DMS 273 (cell line): ENCODE measurements at regions not wholly inside any gene's neighbourhood (a gene's known extent, or its start where the extent isn't known, plus 50 kb on each side); places are given as distances from the start of the nearest gene placed in this dataset.

Experiments
- DNase-seq: peaks from one replicate; lab custom pipeline; 2025; ENCODE audit not compliant: unreplicated experiment; lab: John Stamatoyannopoulos, UW

DNA sequence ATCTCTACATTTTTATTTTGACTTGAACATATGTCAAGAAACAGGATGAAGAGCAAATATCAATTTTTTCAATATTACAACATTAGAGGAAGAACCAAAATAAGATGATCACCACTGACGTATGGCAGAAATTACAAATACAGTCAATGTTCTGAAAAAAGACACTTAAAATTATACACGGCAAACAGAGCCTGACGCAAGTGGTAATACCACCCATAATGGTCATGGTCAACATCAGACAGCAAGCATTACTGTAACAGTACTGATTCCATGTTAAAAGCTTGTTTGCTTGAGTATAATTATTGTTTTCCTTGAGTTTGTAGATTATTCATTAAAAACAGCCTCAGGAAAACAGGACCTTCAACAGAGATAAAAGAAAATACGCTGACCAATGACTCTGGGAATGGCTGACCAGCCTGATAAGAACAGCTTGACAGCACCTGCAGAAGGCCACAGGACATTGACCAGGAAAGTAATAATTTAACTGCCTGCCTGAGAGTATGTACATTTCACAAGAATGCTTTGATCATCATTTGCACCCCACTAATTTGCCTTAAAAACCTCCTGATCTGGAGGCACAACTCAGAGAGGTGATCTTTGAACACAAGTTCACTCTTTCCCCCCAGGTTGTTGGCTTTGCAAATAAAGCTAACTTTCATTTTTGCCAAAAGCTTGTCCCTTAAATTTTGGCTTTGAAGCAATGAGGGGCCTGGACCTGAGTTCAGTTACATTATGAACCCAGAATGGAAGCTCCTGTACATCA lies 187.3 kb downstream of the IPO8 start:
- DNase-seq: no peak

DNA sequence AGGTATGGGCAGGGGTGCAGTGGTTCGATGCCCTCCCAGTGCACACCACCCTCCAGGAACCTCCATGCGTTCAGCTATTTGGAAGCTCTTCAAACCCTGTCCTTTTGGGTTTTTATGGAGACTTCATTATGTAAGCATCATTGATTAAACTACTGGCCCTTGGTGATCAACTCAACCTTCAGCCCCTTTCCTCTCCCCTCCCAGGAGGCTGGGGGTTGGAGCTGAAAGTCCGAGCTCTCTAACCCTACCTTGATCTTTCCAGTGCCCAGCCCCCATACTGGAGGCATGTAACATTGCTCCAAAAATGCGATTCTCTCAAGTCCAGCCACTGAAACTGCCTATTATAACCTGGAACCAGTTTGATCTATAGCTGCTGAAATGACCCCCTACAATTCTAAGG lies 188.1 kb downstream of the IPO8 start:
- no peak for DNase-seq

DNA sequence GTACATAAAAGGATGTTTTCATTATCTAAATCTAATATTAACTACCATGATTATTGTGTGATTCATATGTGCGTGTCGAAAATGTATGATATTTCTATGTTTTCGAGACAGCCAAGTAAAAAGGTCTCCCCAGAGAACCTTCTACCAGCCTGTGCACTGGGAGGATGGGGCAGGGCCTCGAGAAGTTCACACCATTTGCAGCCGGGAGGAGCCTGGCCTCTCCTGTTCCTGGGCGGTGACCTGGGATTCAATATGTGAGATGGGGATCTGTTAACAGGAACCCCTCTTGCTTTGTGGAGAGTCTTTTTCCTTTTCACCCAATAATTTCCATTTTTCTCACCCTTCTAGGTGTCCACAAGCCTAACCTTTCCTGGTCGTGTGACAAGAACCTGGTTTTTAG lies 189.3 kb downstream of the IPO8 start:
- no peak for DNase-seq

DNA sequence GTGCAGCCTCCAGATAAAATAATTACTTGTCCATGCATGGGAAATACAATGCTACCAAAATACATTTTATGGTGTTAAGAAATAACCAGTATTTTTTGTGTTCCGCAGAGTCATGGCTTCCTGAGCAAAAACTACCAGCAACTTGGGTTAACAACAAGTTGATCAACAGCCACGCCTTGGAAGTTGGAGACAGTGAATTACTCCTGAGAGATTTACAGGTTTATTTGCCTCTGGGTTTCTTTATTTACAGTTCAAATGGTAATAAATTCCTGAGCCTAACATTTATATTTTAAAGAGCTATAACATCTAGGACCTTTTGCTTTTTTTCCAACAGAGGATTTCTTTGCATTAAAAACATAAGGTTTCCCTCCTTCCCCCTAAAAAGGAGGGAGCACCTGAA lies 194.0 kb downstream of the IPO8 start:
- DNase-seq: no peak

DNA sequence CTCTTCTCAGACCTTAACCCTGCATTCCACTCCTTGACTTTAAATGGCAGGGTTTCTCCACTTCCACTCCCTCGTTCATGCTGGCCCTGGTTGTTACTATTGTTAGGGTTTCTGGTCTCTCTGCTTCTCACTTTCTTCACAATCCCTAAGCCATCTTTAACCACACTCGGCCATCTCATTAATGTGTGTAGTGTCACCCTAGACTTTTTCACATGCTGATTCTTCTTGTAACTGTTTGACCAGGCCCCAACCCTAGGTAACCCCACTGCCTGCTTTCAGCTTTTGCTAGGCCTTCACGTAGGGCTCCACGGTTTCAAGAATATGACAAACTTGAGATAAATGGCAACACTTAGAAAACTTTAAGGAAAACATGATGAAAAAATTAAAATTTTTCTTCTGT lies 195.1 kb downstream of the IPO8 start:
- DNase-seq: no peak

DNA sequence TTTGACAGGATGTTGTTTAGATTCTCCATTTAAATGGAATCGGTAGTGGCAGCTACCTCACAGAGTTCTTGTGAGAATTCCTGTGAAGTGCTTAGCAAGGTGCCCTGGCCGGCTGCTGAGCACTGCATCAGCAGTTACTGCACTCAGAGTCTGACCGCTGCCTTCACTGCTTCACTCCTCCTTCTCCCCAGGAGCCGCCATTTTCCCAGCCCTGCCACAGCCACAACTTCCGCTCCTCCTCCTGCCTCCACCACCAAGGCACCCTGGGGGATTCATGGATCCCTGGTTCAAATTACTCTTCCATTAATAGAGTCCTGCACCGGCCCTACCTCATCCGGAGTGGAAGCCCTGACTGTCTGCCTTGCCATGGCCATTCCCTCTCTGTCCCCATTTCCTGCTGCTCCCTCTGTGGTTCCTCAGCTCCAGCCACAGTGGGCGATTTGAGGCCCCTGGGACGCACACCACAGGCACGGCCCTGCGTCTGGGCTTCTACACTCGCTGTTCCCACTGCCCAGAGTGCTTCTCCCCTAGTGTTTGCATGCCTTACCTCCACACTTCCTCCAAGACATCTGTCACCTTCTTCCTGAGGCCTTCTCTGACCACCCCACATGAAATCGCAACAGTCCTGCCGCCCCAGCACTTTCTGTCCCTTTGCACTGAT lies 210.3 kb downstream of the IPO8 start:
- no peak for DNase-seq

DNA sequence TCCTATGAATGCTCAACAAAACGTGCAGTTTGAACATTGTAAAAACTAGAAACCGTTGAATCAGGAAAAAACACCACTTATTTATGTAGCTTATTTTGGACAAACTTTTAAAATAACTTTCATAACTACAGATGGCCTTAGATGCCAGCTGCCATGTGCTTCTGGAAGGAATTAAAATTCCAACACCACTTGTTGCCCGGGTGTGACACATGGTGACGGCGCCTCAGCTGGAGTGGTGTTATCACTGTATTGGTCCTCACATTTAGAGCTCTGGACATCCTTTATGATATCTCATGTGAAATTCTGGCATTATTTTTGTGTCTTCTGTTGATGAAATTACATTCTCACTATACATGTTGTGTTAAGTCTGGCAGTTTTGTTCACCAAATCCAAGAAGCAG lies 211.0 kb downstream of the IPO8 start:
- peak; percentile 7 for DNase-seq

DNA sequence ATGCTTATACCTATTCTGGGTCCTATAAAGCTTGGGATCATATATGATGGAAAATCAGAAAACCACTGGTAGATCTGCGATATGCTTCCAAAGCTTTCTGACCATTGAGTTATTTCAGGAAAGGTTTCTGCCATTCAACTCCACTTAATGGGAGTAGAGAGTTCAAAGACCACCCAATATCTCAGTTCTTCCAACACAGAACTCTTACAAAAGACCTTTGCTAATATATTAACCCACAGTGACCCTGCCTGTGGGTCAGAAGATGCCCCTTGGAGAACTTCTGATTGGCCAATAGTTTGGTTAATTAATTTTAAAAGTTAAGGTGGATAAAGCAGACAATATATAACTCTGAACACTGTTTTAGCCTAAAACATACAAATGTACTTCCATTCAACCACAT lies 213.0 kb downstream of the IPO8 start:
- DNase-seq: no peak

DNA sequence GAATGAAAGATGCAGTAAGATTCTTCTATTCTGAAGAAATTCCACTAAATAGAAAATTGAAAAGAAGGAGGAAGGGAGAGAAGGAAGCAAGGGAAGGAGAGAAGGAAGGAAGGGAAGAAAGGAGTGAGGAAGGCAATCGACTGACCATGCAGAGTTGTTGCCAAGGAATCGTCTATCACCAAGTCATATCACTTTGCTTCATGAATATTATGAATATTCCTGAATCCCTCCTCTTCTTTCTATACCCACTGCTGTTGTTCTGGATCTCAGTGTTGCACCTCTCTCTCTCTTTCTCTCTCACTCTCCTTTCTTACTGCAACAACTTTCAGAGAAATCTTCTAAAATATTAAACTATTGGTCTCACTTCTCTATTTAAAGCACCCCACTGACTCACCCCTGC lies 222.4 kb downstream of the IPO8 start:
- no peak for DNase-seq

DNA sequence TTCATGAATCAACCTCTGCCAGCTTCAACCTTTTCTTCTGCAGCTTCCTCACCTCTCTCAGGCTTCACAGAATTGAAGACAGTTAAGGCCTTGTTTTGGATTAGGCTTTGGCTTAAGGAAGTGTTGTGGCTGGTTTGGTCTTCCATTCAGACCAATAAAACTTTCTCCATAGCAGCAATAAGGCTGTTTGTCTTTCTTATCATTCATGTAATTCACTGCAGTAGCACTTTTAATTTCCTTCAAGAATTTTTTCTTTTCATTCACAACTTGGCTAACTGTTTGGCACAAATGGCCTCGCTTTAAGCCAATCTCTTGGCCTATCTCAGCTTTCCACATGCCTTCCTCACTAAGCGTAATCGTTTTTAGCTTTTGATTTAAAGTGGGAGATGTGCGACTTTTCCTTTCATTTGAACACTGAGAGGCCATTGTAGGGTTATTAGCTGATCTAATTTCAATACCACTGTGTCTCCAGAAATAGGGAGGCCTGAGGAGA lies 229.5 kb downstream of the IPO8 start:
- no peak for DNase-seq

DNA sequence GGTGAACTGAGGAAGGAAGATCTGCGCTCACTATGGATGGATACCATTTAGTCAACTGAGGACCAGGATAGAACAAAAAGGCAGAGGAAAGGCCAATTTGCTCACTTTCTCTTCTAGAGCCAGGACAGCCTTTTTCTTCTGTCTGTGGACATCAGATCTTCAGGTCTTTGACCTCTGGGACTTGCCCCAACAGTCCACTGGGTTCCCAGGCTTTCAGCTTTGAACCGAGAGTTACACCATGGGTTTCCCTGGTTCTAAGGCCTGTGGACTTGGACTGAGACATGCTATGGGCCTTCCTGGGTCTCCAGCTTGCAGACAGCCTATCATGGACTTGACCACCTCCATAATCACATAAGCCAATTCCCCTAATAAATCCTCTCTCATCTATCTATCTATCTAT lies 232.0 kb downstream of the IPO8 start:
- no peak for DNase-seq

DNA sequence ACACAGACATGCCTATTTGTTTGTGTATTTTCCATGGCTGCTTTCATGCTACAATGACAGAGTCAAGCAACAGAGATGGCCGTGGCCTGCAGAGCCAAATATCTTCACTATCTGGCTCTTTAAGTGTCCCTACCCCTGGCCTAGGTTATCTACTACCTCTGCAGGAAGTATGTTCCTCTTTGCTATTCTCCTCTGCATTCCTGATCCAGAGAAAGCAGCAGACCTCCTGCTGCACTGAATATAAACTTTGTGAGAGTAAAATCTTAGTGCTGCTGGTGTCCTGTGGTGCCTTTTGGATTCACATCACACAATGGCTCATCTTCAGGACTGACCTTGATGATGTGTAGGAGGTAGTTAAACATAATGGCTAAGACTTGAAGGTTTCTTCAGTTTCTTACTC lies 233.4 kb downstream of the IPO8 start:
- no peak for DNase-seq

DNA sequence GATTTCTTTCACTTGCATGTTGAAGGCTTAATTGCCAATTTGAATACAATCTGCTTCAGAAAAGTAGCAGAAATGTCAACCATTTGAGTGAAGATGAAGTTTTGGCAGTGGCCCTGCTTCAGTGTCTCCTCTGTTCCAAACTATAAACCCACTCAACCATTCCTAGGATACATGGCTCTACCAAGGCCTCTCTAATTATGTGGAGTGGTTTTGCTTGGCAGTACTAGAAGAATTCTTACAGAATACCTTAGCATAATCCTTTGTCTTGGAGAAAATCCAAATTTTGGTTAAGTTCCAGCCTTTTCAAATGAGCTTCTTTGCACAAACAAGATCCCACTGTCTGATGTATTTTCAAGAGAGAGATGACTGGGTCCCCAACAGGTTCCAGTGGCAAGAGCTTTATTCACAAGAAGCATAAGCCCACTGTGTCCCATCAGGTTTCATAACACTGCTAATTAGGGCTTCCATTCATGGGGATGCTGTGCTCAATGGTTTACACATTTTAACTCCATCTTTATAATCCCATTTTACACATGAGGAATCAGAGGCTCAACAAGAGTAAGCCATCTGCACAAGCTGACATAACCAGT lies 234.5 kb downstream of the IPO8 start:
- no peak for DNase-seq

DNA sequence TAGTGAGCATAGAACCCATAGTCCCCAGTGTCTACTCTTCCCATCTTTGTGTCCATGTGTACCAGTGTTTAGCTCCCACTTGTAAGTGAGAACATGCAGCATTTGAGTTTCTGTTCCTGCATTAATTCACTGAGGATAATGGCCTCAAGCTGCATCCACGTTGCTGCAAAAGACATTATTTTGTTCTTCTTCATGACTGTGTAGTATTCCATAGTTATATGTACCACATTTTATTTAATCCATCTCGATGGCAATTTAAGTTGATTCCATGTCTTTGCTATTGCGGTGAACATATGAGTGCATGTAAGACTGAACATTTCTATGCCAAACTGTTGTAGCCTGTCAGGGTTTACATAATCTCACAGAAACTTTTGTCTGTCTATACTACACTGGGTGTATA lies 237.2 kb downstream of the IPO8 start:
- no peak for DNase-seq

DNA sequence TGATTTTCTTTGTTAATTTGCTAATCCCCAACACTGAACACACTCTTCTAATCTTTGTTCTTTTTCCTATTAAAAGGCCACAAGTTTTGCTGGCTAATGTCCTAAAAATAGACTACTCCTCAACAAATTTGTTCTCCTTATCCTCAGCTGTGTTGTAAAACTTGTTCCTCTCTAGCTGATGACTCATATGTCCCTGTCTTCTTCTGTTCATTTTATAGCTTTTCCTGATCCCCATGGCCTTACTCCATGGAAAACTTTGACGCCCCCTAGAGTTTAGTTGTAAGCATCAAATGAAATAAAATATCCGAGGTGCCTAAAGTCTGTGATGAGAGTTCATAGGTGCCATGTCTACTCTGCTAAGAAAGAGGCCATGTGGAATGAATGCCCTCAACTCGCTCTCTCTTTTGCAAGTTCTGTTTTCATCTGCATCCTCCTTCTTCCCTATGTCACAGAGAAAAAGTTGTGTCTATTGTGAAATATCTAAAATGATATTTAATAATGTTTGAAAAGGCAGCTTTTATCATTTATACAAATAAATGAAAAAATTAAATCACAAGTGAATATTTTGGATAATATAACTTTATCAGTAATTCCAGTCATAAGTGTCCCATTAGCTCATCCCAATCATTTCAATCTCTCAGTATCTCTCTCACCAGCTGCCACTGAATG lies 237.9 kb downstream of the IPO8 start:
- peak; percentile 65 for DNase-seq

DNA sequence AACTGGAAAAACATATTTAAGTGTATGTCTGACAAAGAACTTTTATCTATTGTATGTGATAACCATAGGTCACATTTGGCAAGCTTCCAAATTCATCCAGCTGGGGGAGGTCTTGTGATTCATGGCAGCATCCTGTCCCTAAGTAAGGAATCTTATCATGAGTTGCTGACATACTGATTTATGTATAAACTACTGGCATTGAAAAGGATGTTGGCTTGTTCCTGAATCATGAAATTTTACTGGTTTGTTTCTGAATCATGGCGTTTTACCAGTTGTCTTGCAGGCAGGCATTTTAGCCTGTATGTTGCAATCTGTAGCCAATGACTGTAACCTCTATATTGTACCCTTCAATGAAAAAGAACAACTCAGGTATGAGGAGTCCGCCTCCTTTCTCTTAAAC lies 244.8 kb downstream of the IPO8 start:
- DNase-seq: peak; percentile 35

DNA sequence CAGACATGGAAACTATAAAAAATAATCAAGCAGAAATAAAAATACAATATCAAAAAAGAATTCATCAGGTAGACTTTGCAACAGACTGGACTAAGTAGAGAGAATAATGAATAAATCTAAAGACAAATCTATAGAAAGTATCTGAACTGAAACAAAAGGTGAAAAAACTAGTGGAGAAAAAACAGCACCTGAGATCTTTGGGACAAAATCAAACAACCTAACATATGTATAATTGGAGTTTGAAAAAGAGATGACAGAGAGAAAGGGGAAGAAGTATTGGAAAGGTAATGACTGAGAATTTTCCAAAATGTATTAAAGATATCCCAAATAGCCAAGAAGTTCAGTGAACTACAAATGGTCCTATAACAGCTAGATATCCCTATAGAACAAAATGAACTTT lies 245.4 kb downstream of the IPO8 start:
- no peak for DNase-seq

DNA sequence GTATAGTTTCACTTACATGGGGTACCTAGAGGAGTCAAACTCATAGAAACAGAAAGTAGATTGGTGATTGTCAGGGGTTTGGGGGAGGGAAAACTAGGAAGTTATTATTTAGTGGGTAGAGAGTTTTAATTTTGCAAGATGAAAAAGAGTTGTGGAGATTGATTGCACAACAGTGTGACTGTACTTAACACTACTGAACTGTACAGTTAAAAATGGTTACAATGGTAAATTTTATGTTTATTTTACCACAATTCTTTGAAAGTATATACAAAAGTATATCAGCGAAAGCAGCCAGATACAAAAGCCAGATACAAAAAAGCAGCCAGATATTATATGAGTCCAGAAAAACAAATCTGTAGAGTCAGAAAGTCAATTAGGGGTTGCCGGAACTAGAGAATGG lies 247.6 kb downstream of the IPO8 start:
- DNase-seq: no peak

DNA sequence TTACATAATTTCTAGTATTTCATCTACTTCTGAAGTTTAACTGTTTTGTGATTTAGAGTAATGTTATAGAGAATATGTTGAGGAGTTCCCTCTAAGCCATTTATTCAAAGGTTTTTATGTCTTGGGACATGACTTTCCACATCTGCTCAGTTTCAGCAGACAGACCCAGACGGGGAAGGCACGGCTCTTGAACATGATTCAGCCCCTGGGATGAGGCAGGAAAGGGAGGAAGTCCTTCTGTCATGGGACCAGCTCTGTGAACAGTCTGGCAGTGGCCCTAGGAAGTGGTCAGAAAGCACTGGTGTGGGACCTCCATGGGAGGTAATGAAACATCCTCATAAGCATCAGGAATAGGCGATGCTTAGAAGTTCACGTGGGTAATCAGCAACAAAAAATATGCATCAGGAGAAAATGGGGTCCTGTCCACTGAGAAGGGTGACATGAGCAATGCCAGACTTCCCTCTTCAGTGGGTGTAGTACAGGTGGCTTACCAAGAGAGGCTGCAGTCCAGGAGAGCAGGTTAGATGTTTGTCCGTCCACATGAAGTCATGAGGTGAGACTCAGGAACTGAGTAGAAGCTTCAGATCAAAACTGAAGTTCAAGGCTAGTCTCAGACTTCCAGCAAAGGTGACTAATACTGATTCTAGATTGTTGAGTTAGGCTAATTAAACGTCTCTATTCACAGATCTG lies 248.5 kb downstream of the IPO8 start:
- DNase-seq: no peak

DNA sequence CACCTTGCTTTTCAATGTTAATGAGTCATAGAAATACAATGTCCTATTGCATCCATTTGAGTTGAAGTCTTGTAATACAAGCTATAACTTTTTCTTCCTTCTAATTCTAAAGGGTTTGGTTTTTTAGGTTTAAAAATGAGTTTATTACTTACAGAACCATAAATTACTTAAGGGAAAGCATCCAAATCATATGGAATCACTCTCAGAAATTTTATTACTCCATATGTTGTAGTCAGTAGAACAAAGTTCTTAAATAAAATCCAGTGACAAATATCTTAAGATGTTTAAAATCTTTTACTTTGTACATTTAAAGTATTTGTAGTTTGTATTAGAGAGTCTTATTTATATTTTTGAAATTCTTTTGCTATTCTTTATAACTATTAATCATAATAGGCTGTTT lies 253.2 kb downstream of the IPO8 start:
- DNase-seq: no peak
